ENCODE measurements at regions not wholly inside any gene's neighbourhood (a gene's known extent, or its start where the extent isn't known, plus 50 kb on each side); places are given as distances from the start of the nearest gene placed in this dataset.

DNA sequence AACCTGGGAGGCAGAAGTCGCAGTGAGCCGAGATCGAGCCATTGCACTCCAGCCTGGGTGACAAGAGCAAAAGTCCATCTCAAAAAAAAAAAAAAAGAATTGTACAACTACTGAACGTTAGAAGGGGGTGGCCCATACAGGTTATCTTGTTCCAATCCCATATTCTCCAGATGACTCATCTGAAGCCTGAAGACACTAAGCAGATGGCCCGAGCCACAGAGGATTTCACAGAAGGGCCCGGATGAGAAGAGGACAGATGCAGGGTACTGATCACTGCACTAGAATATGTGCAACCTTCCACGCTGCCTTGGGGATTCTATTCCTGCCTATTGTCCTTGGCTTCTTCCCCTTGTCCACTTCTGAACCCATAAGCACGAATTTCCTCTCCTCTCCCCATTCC, 70.9 kb upstream of the UBASH3B start:
- FAIRE-seq (no peak), DNase-seq (ENCODE audit: low read depth in 1 of 2, low spot score in 2 of 2) (no peak)
- no peaks in the 10 kb centered on the region for H4K20me1 ChIP-seq (replicated peaks in 1 of 2; ENCODE audit: control insufficient read depth in 1 of 2, insufficient read depth in 2 of 2, low read length in 2 of 2)
- H3K56ac ChIP-seq (replicated peaks; ENCODE audit: insufficient read length, low read depth, low read length), result no peak overlapping the region
- H3K27ac ChIP-seq (ENCODE audit: low read depth, low read length), result no peak overlapping the region
- no peak overlapping the region for H4K8ac ChIP-seq (ENCODE audit: extremely low read depth, insufficient read depth, low read length)
- no peaks in the 10 kb centered on the region for H3K23me2 ChIP-seq (ENCODE audit: low read depth, low read length)
- no peak overlapping the region for H3K4ac ChIP-seq (replicated peaks; ENCODE audit: insufficient read length, low read depth, low read length)
- no peak overlapping the region for H2AFZ ChIP-seq (ENCODE audit: low read length)
- H3K9ac ChIP-seq (replicated peaks in 1 of 4; ENCODE audit: extremely low read depth in 1 of 4, low read depth in 3 of 4, low read length in 3 of 4), result no peak overlapping the region
- H4K5ac ChIP-seq (ENCODE audit: insufficient read length, low read depth, low read length), result no peak overlapping the region
- H3K79me2 ChIP-seq (ENCODE audit: control insufficient read depth in 1 of 2, insufficient read depth in 2 of 2, low read length in 2 of 2), result no peaks in the 10 kb centered on the region
- no peak overlapping the region for H3K14ac ChIP-seq (ENCODE audit: insufficient read length)
- H2AK5ac ChIP-seq (ENCODE audit: low read depth, low read length), result no peak overlapping the region
- no peak overlapping the region for H2BK20ac ChIP-seq (ENCODE audit: low read length)
- H3K27me3 ChIP-seq (replicated peaks in 1 of 4; ENCODE audit: control insufficient read depth in 3 of 4, extremely low read depth in 1 of 4, insufficient read depth in 3 of 4, low read length in 3 of 4), result no peaks in the 10 kb centered on the region
- peaks cover 0 to 3% (median 0%) of the 10 kb centered on the region in 4 experiments; a peak in 2 of 7 replicates for H3K4me1 ChIP-seq (replicated peaks in 1 of 4; ENCODE audit: control insufficient read depth in 3 of 4, insufficient read depth in 4 of 4, low read length in 3 of 4)
- no peak overlapping the region for H3K23ac ChIP-seq (ENCODE audit: insufficient read length)
- H2BK15ac ChIP-seq (ENCODE audit: low read length), result no peak overlapping the region
- ChIA-PET POLR2A (ENCODE audit: partially characterized antibody) (no interaction called here), CTCF (ENCODE audit: partially characterized antibody) (no interaction called here)
- WGBS, 2 experiments (ENCODE audit: extremely low coverage in 1 of 2, insufficient coverage in 1 of 2, insufficient read length in 1 of 2, insufficient replicate concordance in 2 of 2, low coverage in 1 of 2, low lambda C conversion rate in 2 of 2, missing lambda C conversion rate in 1 of 2), result 88% methylated on average over 8 of the region's 8 CpGs; no CpG with 5 or more reads in 1 of the 2 experiments
- H3K9me3 ChIP-seq (ENCODE audit: insufficient read depth in 2 of 2, low read depth in 1 of 2, low read length in 1 of 2), result 0 out of 4 replicates have a peak, but pooled peaks cover 0 to 2% of the 10 kb centered on the region in 2 experiments
- H2BK12ac ChIP-seq (ENCODE audit: low read depth, low read length), result no peak overlapping the region
- no peak overlapping the region for H2BK120ac ChIP-seq (replicated peaks; ENCODE audit: low read depth, low read length)
- no peak overlapping the region for H2BK5ac ChIP-seq (ENCODE audit: low read depth, low read length)
- no peak overlapping the region for H3K18ac ChIP-seq (ENCODE audit: extremely low read depth, low read length)
- no peak overlapping the region for H3K4me3 ChIP-seq (ENCODE audit: extremely low read depth in 1 of 4, insufficient read depth in 2 of 4, low read depth in 3 of 4, low read length in 4 of 4)
- H3K4me2 ChIP-seq (ENCODE audit: insufficient read depth in 1 of 2, low read depth in 2 of 2, low read length in 2 of 2), result no peak overlapping the region
- no peaks in the 10 kb centered on the region for H3K36me3 ChIP-seq (ENCODE audit: control insufficient read depth in 2 of 4, insufficient read depth in 4 of 4, low read length in 3 of 4)
- no peaks in the 10 kb centered on the region for H3K79me1 ChIP-seq (ENCODE audit: low read depth, low read length)
- no peak overlapping the region for H4K91ac ChIP-seq (replicated peaks; ENCODE audit: insufficient read length, low read length)
- TF ChIP-seq EP300 (IDR thresholded peaks at IDR 0.05; ENCODE audit: borderline replicate concordance in 1 of 2, low read depth in 2 of 2, low read length in 2 of 2) (no peak), PHF8 (conservative IDR thresholded peaks at IDR 0.05; ENCODE audit: low read depth, low read length) (no peak), GABPA (IDR thresholded peaks at IDR 0.05; ENCODE audit: borderline replicate concordance, insufficient read depth, low read length) (no peak), SAP30 (IDR thresholded peaks at IDR 0.05; ENCODE audit: insufficient read depth, insufficient replicate concordance, low read length) (no peak), RAD21 (IDR thresholded peaks at IDR 0.05 in 1 of 2, conservative IDR thresholded peaks at IDR 0.05 in 1 of 2; ENCODE audit: low read depth in 2 of 2, low read length in 2 of 2) (no peak)
- TF ChIP-seq, protein P1, sequence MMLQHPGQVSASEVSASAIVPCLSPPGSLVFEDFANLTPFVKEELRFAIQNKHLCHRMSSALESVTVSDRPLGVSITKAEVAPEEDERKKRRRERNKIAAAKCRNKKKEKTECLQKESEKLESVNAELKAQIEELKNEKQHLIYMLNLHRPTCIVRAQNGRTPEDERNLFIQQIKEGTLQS (IDR thresholded peaks at IDR 0.05; ENCODE audit: insufficient read depth, low read depth, low read length), result no peak

Measured in H1 (cell line).